GM18519 (cell line): ENCODE measurements at regions not wholly inside any gene's neighbourhood (a gene's known extent, or its start where the extent isn't known, plus 50 kb on each side); places are given as distances from the start of the nearest gene placed in this dataset.
A peak's percentile ranks its signal among the peaks of the same experiment; 100 is the strongest.

Experiments
- ATAC-seq: cut with Tn5 transposase; IDR thresholded peaks from one replicate; pipeline ENCODE4 v1.9.1; 2021; ENCODE audit warnings: mild to moderate bottlenecking, moderate library complexity; ENCODE audit not compliant: unreplicated experiment, low FRiP score

DNA sequence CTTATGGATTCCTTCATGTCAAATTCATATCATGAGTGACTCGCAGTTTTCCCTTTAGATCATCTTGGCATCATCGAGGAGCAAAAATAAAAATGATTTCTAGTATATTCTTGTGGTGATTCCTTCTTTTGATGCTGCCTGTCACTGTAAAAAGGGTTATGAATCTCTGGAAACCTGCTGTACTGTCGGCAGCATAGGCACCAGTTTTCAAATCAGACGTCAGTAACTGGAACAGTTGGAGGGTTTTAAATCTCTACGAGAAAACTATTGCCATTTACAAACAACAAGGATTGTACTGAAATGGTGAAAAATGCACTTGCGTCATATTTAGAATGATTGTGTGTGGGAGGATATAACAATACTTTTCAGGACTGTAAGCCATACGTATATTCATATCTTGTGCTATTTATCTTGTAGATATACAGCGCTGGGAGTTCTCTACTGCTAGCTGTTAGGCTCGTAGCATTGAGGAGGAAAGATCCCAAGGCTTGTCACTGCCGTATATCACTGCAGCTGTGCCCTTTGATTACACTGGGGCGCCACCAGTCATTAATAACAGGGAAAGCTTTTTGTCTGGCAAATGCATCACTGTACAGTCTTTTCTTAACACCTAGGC is 320.7 kb downstream of the MTX2 start:
- no peak for ATAC-seq

- ATAC-seq: no peak
Observed at GRCh38 chr2:176592216-176592615, 323.0 kb downstream of the MTX2 start.

GRCh38 chr2:176595986-176596385 is 326.7 kb downstream of the MTX2 start:
- no peak for ATAC-seq

- no peak for ATAC-seq
Observed at GRCh38 chr2:176597916-176598315, 328.7 kb downstream of the MTX2 start.

- no peak for ATAC-seq
Observed at GRCh38 chr2:176598351-176598750, 329.1 kb downstream of the MTX2 start.

DNA sequence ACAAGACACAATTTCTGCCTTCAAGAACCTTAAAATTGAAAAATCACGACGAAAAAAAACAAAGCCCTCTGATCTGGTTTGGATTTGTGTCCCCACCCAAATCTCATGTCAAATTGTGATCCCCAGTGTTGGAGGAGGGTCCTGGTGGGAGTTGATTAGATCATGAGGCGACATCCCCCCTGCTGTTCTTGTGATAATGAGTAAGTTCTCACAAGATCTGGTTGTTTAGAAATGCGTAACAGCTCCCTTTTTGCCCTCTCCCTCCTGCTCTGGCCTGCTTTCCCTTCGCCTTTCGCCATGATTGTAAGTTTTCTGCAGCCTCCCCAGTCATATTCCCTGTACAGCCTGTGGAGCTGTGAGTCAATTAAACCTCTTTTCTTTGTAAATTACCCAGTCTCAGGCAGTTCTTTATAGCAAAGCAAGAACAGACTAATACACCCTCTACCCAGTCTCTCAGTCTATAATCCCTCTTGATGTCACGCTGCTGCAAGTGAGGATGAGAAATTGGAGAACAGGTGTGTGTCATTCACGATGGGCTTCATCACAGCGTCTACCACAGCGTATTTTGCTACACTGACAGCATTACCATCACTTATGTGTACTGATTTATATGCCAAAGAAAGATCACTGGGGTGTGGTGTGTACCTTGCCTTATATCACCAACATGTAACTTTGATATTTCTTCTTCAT is 330.7 kb downstream of the MTX2 start:
- ATAC-seq: no peak

GRCh38 chr2:176601066-176601465 is 331.8 kb downstream of the MTX2 start:
- no peak for ATAC-seq

DNA sequence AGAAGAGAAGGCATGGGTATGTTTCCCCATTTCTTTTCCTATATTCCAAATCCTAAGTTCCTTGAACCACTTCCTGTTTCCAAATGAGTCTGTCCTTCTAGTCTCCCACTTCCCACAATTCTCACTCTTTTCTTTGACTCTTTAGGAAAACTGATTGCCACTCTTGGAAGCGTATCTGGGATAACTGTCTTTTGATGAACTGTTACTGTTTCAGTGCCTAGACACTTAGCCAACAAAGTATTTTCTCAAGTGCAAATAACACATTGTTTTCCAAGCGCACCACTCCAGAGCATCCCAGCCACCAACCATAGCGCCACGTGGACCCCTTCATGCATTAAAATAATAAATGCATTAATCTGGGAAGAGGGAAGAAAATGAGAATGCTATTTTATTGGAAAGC is 342.8 kb downstream of the MTX2 start:
- ATAC-seq: no peak

- ATAC-seq: no peak
Observed at GRCh38 chr2:176612736-176613135, 343.5 kb downstream of the MTX2 start.

GRCh38 chr2:176613323-176613987 is 344.2 kb downstream of the MTX2 start:
- ATAC-seq: no peak

DNA sequence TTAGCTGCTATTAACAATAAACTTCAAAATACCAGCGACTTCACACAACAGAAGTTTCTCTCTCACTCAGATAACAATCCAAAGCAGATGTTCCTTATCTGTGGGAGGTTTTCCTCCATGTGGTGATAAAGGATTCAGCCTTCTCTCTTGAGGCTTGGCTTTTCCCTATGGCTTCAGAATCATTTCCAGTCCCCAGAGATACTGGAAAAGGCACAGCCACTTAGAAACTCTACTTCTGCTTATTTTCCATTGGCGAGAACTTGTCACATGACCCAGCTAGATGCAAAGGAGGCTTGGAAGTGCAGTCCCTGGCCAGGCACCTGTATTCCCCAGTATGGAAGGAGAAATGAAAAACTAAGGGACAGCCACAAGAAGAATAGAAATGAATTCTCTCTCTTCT is 344.8 kb downstream of the MTX2 start:
- ATAC-seq: no peak

GRCh38 chr2:176614930-176615329 is 345.7 kb downstream of the MTX2 start:
- ATAC-seq: no peak

- ATAC-seq: no peak
Observed at GRCh38 chr2:176619504-176619903, 350.3 kb downstream of the MTX2 start.

GRCh38 chr2:176621350-176621749 is 352.1 kb downstream of the MTX2 start:
- ATAC-seq: no peak

DNA sequence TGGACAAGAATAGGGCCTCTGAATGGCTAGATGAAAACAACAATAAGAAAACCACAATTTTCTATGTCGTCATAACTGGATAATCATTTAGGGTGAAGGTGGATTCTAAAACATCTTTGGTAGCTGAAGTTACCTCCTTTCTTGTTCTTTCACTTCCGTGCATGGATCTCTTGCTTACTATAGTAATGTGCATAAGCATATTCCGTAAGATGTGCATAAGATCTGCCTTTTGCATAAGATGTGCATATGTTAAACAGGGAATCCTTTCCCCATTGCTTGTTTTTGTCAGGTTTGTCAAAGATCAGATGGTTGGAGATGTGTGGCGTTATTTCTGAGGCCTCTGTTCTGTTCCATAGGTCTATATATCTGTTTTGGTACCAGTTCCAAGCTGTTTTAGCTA is 353.6 kb downstream of the MTX2 start:
- ATAC-seq: no peak

- no peak for ATAC-seq
Observed at GRCh38 chr2:176626796-176627195, 357.6 kb downstream of the MTX2 start.

- no peak for ATAC-seq
Observed at GRCh38 chr2:176628438-176628837, 359.2 kb downstream of the MTX2 start.

- ATAC-seq: no peak
Observed at GRCh38 chr2:176633754-176634153, 364.5 kb downstream of the MTX2 start.

DNA sequence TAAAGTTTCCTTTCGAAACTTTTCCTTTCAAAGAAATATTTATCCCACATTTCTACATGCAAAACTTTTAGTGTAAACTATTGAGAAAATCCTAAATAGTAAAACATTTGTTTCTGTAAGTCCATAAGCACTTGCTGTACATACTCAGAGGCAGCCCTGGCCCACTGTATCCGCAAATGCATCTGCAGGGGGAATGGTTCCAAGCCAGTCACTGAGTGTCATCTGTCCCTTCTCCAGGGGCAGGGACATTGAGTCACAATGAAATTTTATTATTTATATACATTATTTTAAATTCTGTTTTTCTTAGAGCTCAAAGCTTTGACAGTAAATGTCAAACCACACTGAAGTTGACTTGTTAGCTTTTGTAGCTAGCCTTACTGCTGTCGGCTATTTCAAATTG is 367.2 kb downstream of the MTX2 start:
- ATAC-seq: no peak

- no peak for ATAC-seq
Observed at GRCh38 chr2:176637142-176637485, 367.9 kb downstream of the MTX2 start.

GRCh38 chr2:176637486-176638166 is 368.4 kb downstream of the MTX2 start:
- ATAC-seq: peak; percentile 29
